DND-41 (cell line): ENCODE measurements at regions not wholly inside any gene's neighbourhood (a gene's known extent, or its start where the extent isn't known, plus 50 kb on each side); places are given as distances from the start of the nearest gene placed in this dataset.

ENCODE experiments used
- EZH2 ChIP-seq: IDR thresholded peaks from 3 replicates; pipeline ENCODE4 v1.6.1; 2012; ENCODE audit warnings: borderline replicate concordance, low read depth, mild to moderate bottlenecking, moderate library complexity, low read length, inconsistent platforms; ENCODE audit not compliant: severe bottlenecking
- TF ChIP-seq, protein P1 (sequence below): IDR thresholded peaks from 2 replicates; pipeline ENCODE4 v1.5.1; 2012; ENCODE audit warnings: borderline replicate concordance, low read length, moderate library complexity, mild to moderate bottlenecking; ENCODE audit not compliant: poor library complexity, severe bottlenecking; ENCODE audit errors: extremely low read depth

DNA sequence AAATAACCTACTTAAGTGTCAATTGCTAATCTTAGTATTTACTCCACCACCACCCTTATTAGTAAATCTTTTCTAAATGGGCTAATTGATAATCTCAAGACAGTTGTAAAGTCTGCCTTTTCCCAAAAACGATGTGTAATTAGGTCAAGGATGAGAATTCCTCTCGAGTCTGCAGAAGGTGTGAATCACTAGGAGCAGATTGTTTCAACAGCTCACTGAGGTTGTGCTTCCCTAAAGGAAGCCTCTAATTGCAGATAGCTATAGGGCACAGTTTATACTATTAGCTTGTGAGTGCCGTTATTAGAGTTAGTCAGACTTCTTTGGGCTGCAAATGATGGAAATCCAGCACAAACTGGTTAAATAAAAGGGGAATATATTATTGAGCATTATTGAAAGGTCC lies 84.9 kb downstream of the C11orf91 start:
- TF ChIP-seq, protein P1, sequence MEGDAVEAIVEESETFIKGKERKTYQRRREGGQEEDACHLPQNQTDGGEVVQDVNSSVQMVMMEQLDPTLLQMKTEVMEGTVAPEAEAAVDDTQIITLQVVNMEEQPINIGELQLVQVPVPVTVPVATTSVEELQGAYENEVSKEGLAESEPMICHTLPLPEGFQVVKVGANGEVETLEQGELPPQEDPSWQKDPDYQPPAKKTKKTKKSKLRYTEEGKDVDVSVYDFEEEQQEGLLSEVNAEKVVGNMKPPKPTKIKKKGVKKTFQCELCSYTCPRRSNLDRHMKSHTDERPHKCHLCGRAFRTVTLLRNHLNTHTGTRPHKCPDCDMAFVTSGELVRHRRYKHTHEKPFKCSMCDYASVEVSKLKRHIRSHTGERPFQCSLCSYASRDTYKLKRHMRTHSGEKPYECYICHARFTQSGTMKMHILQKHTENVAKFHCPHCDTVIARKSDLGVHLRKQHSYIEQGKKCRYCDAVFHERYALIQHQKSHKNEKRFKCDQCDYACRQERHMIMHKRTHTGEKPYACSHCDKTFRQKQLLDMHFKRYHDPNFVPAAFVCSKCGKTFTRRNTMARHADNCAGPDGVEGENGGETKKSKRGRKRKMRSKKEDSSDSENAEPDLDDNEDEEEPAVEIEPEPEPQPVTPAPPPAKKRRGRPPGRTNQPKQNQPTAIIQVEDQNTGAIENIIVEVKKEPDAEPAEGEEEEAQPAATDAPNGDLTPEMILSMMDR: no peak
- no peak for TF ChIP-seq EZH2
